Gastroesophageal sphincter (tissue), 4 donors: ENCODE measurements at regions not wholly inside any gene's neighbourhood (a gene's known extent, or its start where the extent isn't known, plus 50 kb on each side); places are given as distances from the start of the nearest gene placed in this dataset.

Source experiments
- ATAC-seq: fragments of 150-250 bp; one replicate; pipeline ENCODE4 v1.9.1; 2016; ENCODE audit warnings: mild to moderate bottlenecking, moderate library complexity
- H3K27ac ChIP-seq, 4 donors: fragments of 200-600 bp; sonication (generic) in 3 of 4; 1 replicate in 3 of 4; 2 replicates in 1 of 4; pipeline ENCODE4 v1.5.1; 2016 to 2019
- H3K27me3 ChIP-seq: fragments of 200-600 bp; sonication (generic); one replicate; pipeline ENCODE4 v1.5.1; 2019
- H3K36me3 ChIP-seq, 2 donors: fragments of 200-600 bp; sonication (generic); one replicate each; pipeline ENCODE4 v1.5.1; 2019; ENCODE audit warnings: control low read depth in 1 of 2
- H3K4me1 ChIP-seq, 3 donors: fragments of 200-600 bp; sonication (generic); 1 replicate in 2 of 3; 2 replicates in 1 of 3; pipeline ENCODE4 v1.5.1; 2016 to 2019; ENCODE audit warnings: control low read depth in 2 of 3
- H3K4me3 ChIP-seq, 2 donors: fragments of 200-600 bp; sonication (generic); one replicate each; pipeline ENCODE4 v1.5.1; 2019; ENCODE audit warnings: mild to moderate bottlenecking in 1 of 2, moderate library complexity in 1 of 2
- H3K9me3 ChIP-seq, 3 donors: fragments of 200-600 bp; sonication (generic); one replicate each; pipeline ENCODE4 v1.5.1; 2017 to 2019; ENCODE audit warnings: control low read depth in 2 of 3
- CTCF ChIP-seq, 4 experiments: fragments of 200-600 bp in 2 of 4; fragments of 450-650 bp in 2 of 4; sonication (generic) in 1 of 4; IDR thresholded peaks; one replicate each; pipeline ENCODE4 v1.5.1; 2017 to 2019; ENCODE audit warnings: antibody characterized with exemption in 4 of 4, mild to moderate bottlenecking in 2 of 4, moderate library complexity in 2 of 4
- EP300 ChIP-seq: sonication (generic); formaldehyde crosslinking; IDR thresholded peaks from one replicate; pipeline ENCODE4 v1.6.1; 2017; ENCODE audit warnings: antibody characterized with exemption, mild to moderate bottlenecking
- POLR2A ChIP-seq, 2 donors: fragments of 450-650 bp; IDR thresholded peaks; one replicate each; pipeline ENCODE4 v1.6.1; 2017; ENCODE audit warnings: antibody characterized with exemption in 2 of 2, mild to moderate bottlenecking in 2 of 2, moderate library complexity in 1 of 2
- POLR2AphosphoS5 ChIP-seq: sonication (generic); formaldehyde crosslinking; IDR thresholded peaks from one replicate; pipeline ENCODE4 v1.6.1; 2017; ENCODE audit warnings: antibody characterized with exemption
- WGBS, 2 donors: methylation state at CpG; one replicate each; pipeline ENCODE4 v1.1.5; 2018; ENCODE audit warnings: low coverage in 1 of 2; 5-methylcytosine and 5-hydroxymethylcytosine counted together

- Histone ChIP-seq H3K9me3 (no peaks in the 10 kb centered on the region), H3K27me3 (no peaks in the 10 kb centered on the region), H3K36me3 (no peaks in the 10 kb centered on the region), H3K4me1 (no peaks in the 10 kb centered on the region), H3K4me3 (no peak overlapping the region), H3K27ac (no peak overlapping the region)
- TF ChIP-seq CTCF (IDR thresholded peaks at IDR 0.05) = no peak
- TF ChIP-seq POLR2A (IDR thresholded peaks at IDR 0.05) = no peak
- TF ChIP-seq POLR2AphosphoS5 = no peak
- no peak for TF ChIP-seq EP300
- ATAC-seq = no peak
- WGBS, 2 donors = 56 to 76% methylated on average over 2 of the region's 2 CpGs
These were observed 446.6 kb upstream of the LRATD1 start for GRCh38 chr2:14185906-14186305.

- WGBS, 2 donors = 82 to 84% methylated on average over 4 to 6 of the region's 6 CpGs
- ATAC-seq = no peak
- no peak for TF ChIP-seq POLR2A (IDR thresholded peaks at IDR 0.05)
- no peak for TF ChIP-seq EP300
- TF ChIP-seq POLR2AphosphoS5 = no peak
- TF ChIP-seq CTCF (IDR thresholded peaks at IDR 0.05) = no peak
These were observed 444.1 kb upstream of the LRATD1 start for GRCh38 chr2:14188446-14188845.

GRCh38 chr2:14189929-14190328 lies 442.6 kb upstream of the LRATD1 start:
- H3K9me3 ChIP-seq = no peaks in the 10 kb centered on the region
- TF ChIP-seq POLR2A (IDR thresholded peaks at IDR 0.05) (no peak), EP300 (no peak), POLR2AphosphoS5 (no peak), CTCF (IDR thresholded peaks at IDR 0.05) (no peak)
- no peak overlapping the region for H3K4me3 ChIP-seq
- H3K27ac ChIP-seq = no peak overlapping the region
- no peaks in the 10 kb centered on the region for H3K27me3 ChIP-seq
- no peaks in the 10 kb centered on the region for H3K36me3 ChIP-seq
- 68 to 93% methylated on average over 1 to 2 of the region's 2 CpGs for WGBS, 2 donors
- no peak for ATAC-seq
- no peaks in the 10 kb centered on the region for H3K4me1 ChIP-seq

More at GRCh38 chr2:14188446-14188845, 444.1 kb upstream of the LRATD1 start:
- Histone ChIP-seq H3K4me1 (no peaks in the 10 kb centered on the region), H3K27me3 (no peaks in the 10 kb centered on the region), H3K27ac (no peak overlapping the region), H3K36me3 (no peaks in the 10 kb centered on the region), H3K4me3 (no peak overlapping the region), H3K9me3 (no peaks in the 10 kb centered on the region)

- Histone ChIP-seq H3K9me3 (no peaks in the 10 kb centered on the region), H3K36me3 (no peaks in the 10 kb centered on the region), H3K4me1 (no peaks in the 10 kb centered on the region), H3K27ac (no peak overlapping the region), H3K4me3 (no peak overlapping the region), H3K27me3 (no peaks in the 10 kb centered on the region)
- WGBS, 2 donors = 89 to 100% methylated on average over 1 of the region's 1 CpG
- TF ChIP-seq CTCF (IDR thresholded peaks at IDR 0.05) (no peak), POLR2AphosphoS5 (no peak), POLR2A (IDR thresholded peaks at IDR 0.05) (no peak), EP300 (no peak)
- no peak for ATAC-seq
These were observed 438.3 kb upstream of the LRATD1 start for GRCh38 chr2:14194233-14194632.

GRCh38 chr2:14197293-14197692 lies 435.2 kb upstream of the LRATD1 start:
- H3K27me3 ChIP-seq = no peaks in the 10 kb centered on the region
- H3K9me3 ChIP-seq = no peaks in the 10 kb centered on the region
- H3K4me3 ChIP-seq = no peak overlapping the region
- H3K27ac ChIP-seq = no peak overlapping the region
- ATAC-seq = no peak
- TF ChIP-seq CTCF (IDR thresholded peaks at IDR 0.05) = no peak
- no peak for TF ChIP-seq POLR2A (IDR thresholded peaks at IDR 0.05)
- TF ChIP-seq EP300 = no peak
- no peak for TF ChIP-seq POLR2AphosphoS5
- whole genome bisulfite sequencing, 2 donors = 40 to 80% methylated on average over 1 to 2 of the region's 2 CpGs
- no peaks in the 10 kb centered on the region for H3K36me3 ChIP-seq
- no peaks in the 10 kb centered on the region for H3K4me1 ChIP-seq
